ENCODE measurements at regions not wholly inside any gene's neighbourhood (a gene's known extent, or its start where the extent isn't known, plus 50 kb on each side); places are given as distances from the start of the nearest gene placed in this dataset.

- no peak for DNase-seq (ENCODE audit: low read depth)
- no peak overlapping the region for H3K4me3 ChIP-seq (ENCODE audit: low read depth, low read length)
Measured at GRCh38 chr10:52663161-52663560, 109.4 kb downstream of the MBL2 start.

- no peak overlapping the region for H3K4me3 ChIP-seq (ENCODE audit: low read depth, low read length)
- no peak for DNase-seq (ENCODE audit: low read depth)
Measured at GRCh38 chr10:52664629-52665028, 108.0 kb downstream of the MBL2 start.

- DNase-seq (ENCODE audit: low read depth), result no peak
- no peak overlapping the region for H3K4me3 ChIP-seq (ENCODE audit: low read depth, low read length)
Measured at GRCh38 chr10:52665821-52666220, 106.8 kb downstream of the MBL2 start.

- H3K4me3 ChIP-seq (ENCODE audit: low read depth, low read length), result no peak overlapping the region
- DNase-seq (ENCODE audit: low read depth), result no peak
Measured at GRCh38 chr10:52666931-52667330, 105.7 kb downstream of the MBL2 start.

- no peak overlapping the region for H3K4me3 ChIP-seq (ENCODE audit: low read depth, low read length)
- DNase-seq (ENCODE audit: low read depth), result no peak
Measured at GRCh38 chr10:52668024-52668423, 104.6 kb downstream of the MBL2 start.

- no peak for DNase-seq (ENCODE audit: low read depth)
- H3K4me3 ChIP-seq (ENCODE audit: low read depth, low read length), result no peak overlapping the region
Measured at GRCh38 chr10:52672880-52673279, 99.7 kb downstream of the MBL2 start.

- H3K4me3 ChIP-seq (ENCODE audit: low read depth, low read length), result no peak overlapping the region
- no peak for DNase-seq (ENCODE audit: low read depth)
Measured at GRCh38 chr10:52673468-52673867, 99.1 kb downstream of the MBL2 start.

- no peak for DNase-seq (ENCODE audit: low read depth)
- H3K4me3 ChIP-seq (ENCODE audit: low read depth, low read length), result no peak overlapping the region
Measured at GRCh38 chr10:52674474-52674873, 98.1 kb downstream of the MBL2 start.

- no peak overlapping the region for H3K4me3 ChIP-seq (ENCODE audit: low read depth, low read length)
- DNase-seq (ENCODE audit: low read depth), result no peak
Measured at GRCh38 chr10:52677086-52677485, 95.5 kb downstream of the MBL2 start.

- no peak for DNase-seq (ENCODE audit: low read depth)
- no peak overlapping the region for H3K4me3 ChIP-seq (ENCODE audit: low read depth, low read length)
Measured at GRCh38 chr10:52678611-52679010, 94.0 kb downstream of the MBL2 start.

- H3K4me3 ChIP-seq (ENCODE audit: low read depth, low read length), result no peak overlapping the region
- no peak for DNase-seq (ENCODE audit: low read depth)
Measured at GRCh38 chr10:52679117-52679516, 93.5 kb downstream of the MBL2 start.

GRCh38 chr10:52682766-52683165, 89.8 kb downstream of the MBL2 start:
- no peak for DNase-seq (ENCODE audit: low read depth)
- H3K4me3 ChIP-seq (ENCODE audit: low read depth, low read length), result no peak overlapping the region

- no peak overlapping the region for H3K4me3 ChIP-seq (ENCODE audit: low read depth, low read length)
- DNase-seq (ENCODE audit: low read depth), result no peak
Measured at GRCh38 chr10:52683776-52684175, 88.8 kb downstream of the MBL2 start.

- DNase-seq (ENCODE audit: low read depth), result no peak
- no peak overlapping the region for H3K4me3 ChIP-seq (ENCODE audit: low read depth, low read length)
Measured at GRCh38 chr10:52688899-52689298, 83.7 kb downstream of the MBL2 start.

GRCh38 chr10:52696232-52696631, 76.4 kb downstream of the MBL2 start:
- no peak overlapping the region for H3K4me3 ChIP-seq (ENCODE audit: low read depth, low read length)
- DNase-seq (ENCODE audit: low read depth), result no peak

- no peak overlapping the region for H3K4me3 ChIP-seq (ENCODE audit: low read depth, low read length)
- no peak for DNase-seq (ENCODE audit: low read depth)
Measured at GRCh38 chr10:52701647-52702046, 70.9 kb downstream of the MBL2 start.

GRCh38 chr10:52703451-52703850, 69.1 kb downstream of the MBL2 start:
- no peak for DNase-seq (ENCODE audit: low read depth)
- H3K4me3 ChIP-seq (ENCODE audit: low read depth, low read length), result no peak overlapping the region

- DNase-seq (ENCODE audit: low read depth), result no peak
- no peak overlapping the region for H3K4me3 ChIP-seq (ENCODE audit: low read depth, low read length)
Measured at GRCh38 chr10:52703898-52704297, 68.7 kb downstream of the MBL2 start.

GRCh38 chr10:52706332-52707070, 66.1 kb downstream of the MBL2 start:
- no peak overlapping the region for H3K4me3 ChIP-seq (ENCODE audit: low read depth, low read length)
- DNase-seq (ENCODE audit: low read depth), result no peak

Measured in skeletal muscle cell (primary cell).